CD4-positive, alpha-beta T cell (primary cell): ENCODE measurements at regions not wholly inside any gene's neighbourhood (a gene's known extent, or its start where the extent isn't known, plus 50 kb on each side); places are given as distances from the start of the nearest gene placed in this dataset.

Experiments
- ATAC-seq: fragments of 200-7000 bp; cut with Tn5 transposase; one replicate; pipeline ENCODE4 v1.10.0; 2022; ENCODE audit warnings: mild to moderate bottlenecking; ENCODE audit not compliant: poor library complexity
- CTCF ChIA-PET: fragments of 350-600 bp; sonication (Branson Sonifier 250); formaldehyde crosslinking; loops from one replicate; lab custom pipeline; 2021; ENCODE audit warnings: antibody characterized with exemption, inconsistent platforms; lab: Charles Lee
- POLR2A ChIA-PET: fragments of 350-600 bp; sonication (Branson Sonifier 250); formaldehyde crosslinking; loops from one replicate; lab custom pipeline; 2021; ENCODE audit warnings: antibody characterized with exemption, inconsistent platforms; lab: Charles Lee
- DNase-seq, 14 experiments: peaks; one replicate each; pipeline ENCODE4 v3.0.0-alpha.2; 2013 to 2020; ENCODE audit warnings: mixed read lengths in 2 of 14
- H3K27ac ChIP-seq, 2 donors: one replicate each; pipeline versions ENCODE4 v1.5.1 to v1.7.0; 2013; ENCODE audit warnings: low read length in 2 of 2, low read depth in 1 of 2, mild to moderate bottlenecking in 1 of 2
- H3K27me3 ChIP-seq, 2 experiments: 1 replicate in 1 of 2; 2 replicates in 1 of 2; pipeline versions ENCODE4 v1.6.1 to v1.7.0; 2013; ENCODE audit warnings: low read length in 2 of 2, control low read depth in 1 of 2, mild to moderate bottlenecking in 1 of 2, moderate library complexity in 1 of 2; ENCODE audit not compliant: insufficient read depth in 2 of 2, control insufficient read depth in 1 of 2
- H3K36me3 ChIP-seq: one replicate; pipeline ENCODE4 v1.6.1; 2013; ENCODE audit warnings: low read length, control low read depth; ENCODE audit not compliant: insufficient read depth
- H3K4me1 ChIP-seq: one replicate; pipeline ENCODE4 v1.6.1; 2013; ENCODE audit warnings: low read length, control low read depth; ENCODE audit not compliant: insufficient read depth
- H3K4me3 ChIP-seq: one replicate; pipeline ENCODE4 v1.5.1; 2013; ENCODE audit warnings: mild to moderate bottlenecking, low read length, moderate library complexity
- H3K9me3 ChIP-seq, 2 experiments: 1 replicate in 1 of 2; 2 replicates in 1 of 2; pipeline versions ENCODE4 v1.6.1 to v1.7.0; 2013; ENCODE audit warnings: low read length in 2 of 2, mild to moderate bottlenecking in 2 of 2, control low read depth in 1 of 2, moderate library complexity in 1 of 2; ENCODE audit not compliant: control insufficient read depth in 1 of 2, insufficient read depth in 1 of 2
- H3K27ac Mint-ChIP-seq: one replicate; pipeline ENCODE4 v1.8.0; 2020; ENCODE audit warnings: mixed read lengths
- H3K27me3 Mint-ChIP-seq: one replicate; pipeline ENCODE4 v1.8.0; 2021; ENCODE audit warnings: mixed read lengths
- H3K36me3 Mint-ChIP-seq: one replicate; pipeline ENCODE4 v1.8.0; 2021; ENCODE audit warnings: low read depth, mixed read lengths
- H3K4me1 Mint-ChIP-seq: one replicate; pipeline ENCODE4 v1.8.0; 2021; ENCODE audit warnings: low read depth, mixed read lengths
- H3K4me3 Mint-ChIP-seq: one replicate; pipeline ENCODE4 v1.8.0; 2020; ENCODE audit warnings: mild to moderate bottlenecking, mixed read lengths
- H3K9me3 Mint-ChIP-seq: one replicate; pipeline ENCODE4 v1.8.0; 2020; ENCODE audit warnings: mixed read lengths
- CTCF ChIP-seq: fragments of 200-600 bp; IDR thresholded peaks from one replicate; pipeline ENCODE4 v1.8.0; 2022; ENCODE audit warnings: antibody characterized with exemption, mild to moderate bottlenecking
- intact Hi-C, 2 experiments: fragments of 100-400 bp; cut with DNase I in 1 of 2; cut with micrococcal nuclease in 1 of 2; formaldehyde crosslinking; loops; one replicate each; pipeline versions ENCODE4 v1.15.1 to v1.9.0; 2023 to 2025; cut with DNase I, micrococcal nuclease

GRCh38 chr12:124236625-124237031, 58.3 kb upstream of the RFLNA start:
- no peak overlapping the region for H3K4me3 ChIP-seq
- no peak for DNase-seq
- intact Hi-C loops, result no loop called here
- POLR2A ChIA-PET, result no interaction called here
- no peaks in the 10 kb centered on the region for H3K36me3 ChIP-seq
- peaks cover 15% of the 10 kb centered on the region for H3K27me3 Mint-ChIP-seq
- CTCF ChIA-PET, result no interaction called here
- H3K27ac ChIP-seq, result no peak overlapping the region
- H3K9me3 ChIP-seq, result peaks cover 0 to 9% of the 10 kb centered on the region in 2 experiments
- no peaks in the 10 kb centered on the region for H3K4me1 ChIP-seq
- peaks cover 3% of the 10 kb centered on the region for H3K9me3 Mint-ChIP-seq
- no peak overlapping the region for H3K27ac Mint-ChIP-seq
- no peak for ATAC-seq
- H3K27me3 ChIP-seq, result peaks cover 0 to 2% of the 10 kb centered on the region in 2 experiments
- H3K4me1 Mint-ChIP-seq, result no peaks in the 10 kb centered on the region
- no peaks in the 10 kb centered on the region for H3K36me3 Mint-ChIP-seq
- TF ChIP-seq CTCF, result no peak
- no peak overlapping the region for H3K4me3 Mint-ChIP-seq

GRCh38 chr12:124238886-124239285, 56.0 kb upstream of the RFLNA start:
- no peaks in the 10 kb centered on the region for H3K4me1 Mint-ChIP-seq
- no peak for TF ChIP-seq CTCF
- intact Hi-C loops, result no loop called here

GRCh38 chr12:124240493-124240892, 54.4 kb upstream of the RFLNA start:
- no peak overlapping the region for H3K4me3 ChIP-seq
- H3K4me3 Mint-ChIP-seq, result no peak overlapping the region
- H3K9me3 ChIP-seq, result peaks cover 0 to 3% of the 10 kb centered on the region in 2 experiments
- no peaks in the 10 kb centered on the region for H3K4me1 Mint-ChIP-seq
- H3K27me3 Mint-ChIP-seq, result peaks cover 19% of the 10 kb centered on the region
- ATAC-seq (no peak), DNase-seq (no peak)
- H3K27ac Mint-ChIP-seq, result no peak overlapping the region
- H3K36me3 ChIP-seq, result no peaks in the 10 kb centered on the region
- no peaks in the 10 kb centered on the region for H3K36me3 Mint-ChIP-seq
- H3K9me3 Mint-ChIP-seq, result peaks cover 2% of the 10 kb centered on the region
- ChIA-PET POLR2A (no interaction called here), CTCF (no interaction called here)
- H3K4me1 ChIP-seq, result no peaks in the 10 kb centered on the region
- H3K27ac ChIP-seq, result no peak overlapping the region
- H3K27me3 ChIP-seq, result peaks cover 0 to 2% of the 10 kb centered on the region in 2 experiments
- TF ChIP-seq CTCF, result no peak
- intact Hi-C loops, result no loop called here

More at GRCh38 chr12:124238886-124239285, 56.0 kb upstream of the RFLNA start:
- Histone ChIP-seq H3K27me3 (peaks cover 0 to 2% of the 10 kb centered on the region in 2 experiments), H3K27ac (no peak overlapping the region), H3K4me1 (no peaks in the 10 kb centered on the region), H3K9me3 (no peaks in the 10 kb centered on the region), H3K4me3 (no peak overlapping the region), H3K36me3 (no peaks in the 10 kb centered on the region)
- POLR2A ChIA-PET, result no interaction called here
- CTCF ChIA-PET, result no interaction called here
- ATAC-seq (no peak), DNase-seq (no peak)
- H3K4me3 Mint-ChIP-seq, result no peak overlapping the region
- peaks cover 3% of the 10 kb centered on the region for H3K9me3 Mint-ChIP-seq
- H3K27ac Mint-ChIP-seq, result no peak overlapping the region
- H3K36me3 Mint-ChIP-seq, result no peaks in the 10 kb centered on the region
- H3K27me3 Mint-ChIP-seq, result peaks cover 19% of the 10 kb centered on the region
